ENCODE measurements at regions not wholly inside any gene's neighbourhood (a gene's known extent, or its start where the extent isn't known, plus 50 kb on each side); places are given as distances from the start of the nearest gene placed in this dataset.

DNA sequence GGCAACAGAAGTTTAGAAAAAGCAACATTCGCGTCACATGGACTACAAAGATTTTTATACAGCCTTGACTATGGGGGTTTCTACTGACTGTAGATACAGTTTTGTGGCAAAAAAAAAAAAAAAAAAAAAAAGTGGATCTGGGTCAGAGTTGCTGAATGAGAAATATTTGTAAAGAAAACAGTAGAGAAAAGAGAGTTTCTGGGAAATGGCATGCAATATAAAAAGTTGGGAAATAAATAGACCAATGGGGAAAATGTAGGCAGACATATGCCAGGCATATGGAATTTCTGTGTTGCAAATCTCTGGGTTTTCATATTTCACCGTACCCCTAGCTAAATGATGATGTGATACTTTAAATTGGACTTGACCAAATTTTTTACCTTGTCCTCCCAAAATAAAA, 315.3 kb downstream of the EFNB2 start:
- 97 to 99% methylated on average over 3 of the region's 3 CpGs for WGBS, 2 donors
- Histone ChIP-seq H3K4me1 (ENCODE audit: control insufficient read depth in 1 of 2, insufficient read depth in 2 of 2, low read length in 2 of 2) (no peaks in the 10 kb centered on the region), H3K36me3 (ENCODE audit: control insufficient read depth in 1 of 2, insufficient read depth in 2 of 2, low read length in 1 of 2) (no peaks in the 10 kb centered on the region), H3K9me3 (ENCODE audit: control insufficient read depth, low read length) (no peaks in the 10 kb centered on the region), H3K27ac (ENCODE audit: low read depth in 1 of 2, low read length in 2 of 2) (no peak overlapping the region), H3K4me3 (ENCODE audit: low read length in 2 of 2) (no peak overlapping the region), H3K27me3 (ENCODE audit: control insufficient read depth in 1 of 2, insufficient read depth in 2 of 2, low read length in 1 of 2) (no peaks in the 10 kb centered on the region)
- ATAC-seq (ENCODE audit: low FRiP score): no peak
- DNase-seq: no peak
- intact Hi-C loops (cut with DNase I): no loop called here

DNA sequence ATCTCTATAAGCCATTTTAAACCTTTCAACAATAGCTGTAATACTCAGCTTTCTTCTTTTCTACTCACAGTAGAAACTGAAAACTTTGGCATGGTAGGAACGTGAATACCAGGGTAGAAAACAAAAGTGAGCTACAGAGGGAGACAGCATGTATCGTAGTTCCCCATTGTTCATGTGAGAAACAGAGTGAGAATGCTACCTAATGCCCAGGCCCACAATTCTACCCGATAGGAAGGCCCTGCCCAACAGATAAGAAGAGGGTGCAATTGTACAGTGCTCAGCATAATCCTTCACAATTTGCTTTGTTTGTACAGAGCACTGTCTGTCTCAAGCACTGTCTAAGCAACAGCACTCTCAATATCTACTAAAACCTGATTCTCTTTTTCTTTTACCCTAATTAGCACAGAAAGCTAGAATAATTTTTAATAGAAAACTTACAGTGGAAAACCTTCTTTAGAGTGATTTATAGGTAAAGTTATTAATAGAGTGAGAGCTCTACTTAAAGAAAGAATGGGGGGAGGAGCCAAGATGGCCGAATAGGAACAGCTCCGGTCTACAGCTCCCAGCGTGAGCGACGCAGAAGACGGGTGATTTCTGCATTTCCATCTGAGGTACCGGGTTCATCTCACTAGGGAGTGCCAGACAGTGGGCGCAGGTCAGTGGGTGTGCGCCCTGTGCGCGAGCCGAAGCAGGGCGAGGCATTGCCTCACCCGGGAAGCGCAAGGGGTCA, 322.3 kb downstream of the EFNB2 start:
- H3K9me3 ChIP-seq (ENCODE audit: control insufficient read depth, low read length): no peaks in the 10 kb centered on the region
- intact Hi-C loops (cut with DNase I): no loop called here
- H3K27ac ChIP-seq (ENCODE audit: low read depth in 1 of 2, low read length in 2 of 2): no peak overlapping the region
- no peak overlapping the region for H3K4me3 ChIP-seq (ENCODE audit: low read length in 2 of 2)
- 83 to 85% methylated on average over 13 to 18 of the region's 18 CpGs for WGBS, 2 donors
- DNase-seq (no peak), ATAC-seq (ENCODE audit: low FRiP score) (no peak)
- H3K27me3 ChIP-seq (ENCODE audit: control insufficient read depth in 1 of 2, insufficient read depth in 2 of 2, low read length in 1 of 2): no peaks in the 10 kb centered on the region
- H3K36me3 ChIP-seq (ENCODE audit: control insufficient read depth in 1 of 2, insufficient read depth in 2 of 2, low read length in 1 of 2): no peaks in the 10 kb centered on the region
- no peaks in the 10 kb centered on the region for H3K4me1 ChIP-seq (ENCODE audit: control insufficient read depth in 1 of 2, insufficient read depth in 2 of 2, low read length in 2 of 2)

DNA sequence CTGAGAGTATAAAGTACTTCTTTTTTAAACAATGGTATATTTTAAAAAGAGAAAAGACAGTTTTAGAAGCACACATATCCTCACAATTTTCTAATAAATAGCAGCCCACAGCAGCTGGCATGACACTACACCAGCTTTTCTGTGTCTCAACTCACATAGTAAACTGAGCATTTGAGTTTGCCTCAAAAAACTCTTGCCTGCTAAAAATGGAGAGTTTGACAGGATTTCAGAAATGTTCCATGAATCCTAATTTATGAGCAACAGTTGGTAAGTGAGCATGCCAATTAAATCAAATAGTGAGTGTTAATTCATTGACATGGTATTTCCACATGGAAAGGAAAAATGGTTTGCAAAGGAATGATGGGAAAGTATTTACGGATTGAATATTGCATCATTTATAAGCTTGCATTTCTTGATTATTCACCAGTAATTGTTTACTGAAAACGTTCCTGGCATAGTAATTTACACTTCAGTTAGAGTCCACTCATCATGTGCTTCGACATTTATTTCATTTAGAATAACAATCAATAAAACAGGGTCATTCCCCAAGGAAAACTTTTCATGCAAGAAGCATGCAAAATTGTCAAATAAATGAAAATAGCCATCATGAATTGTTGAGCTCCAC, 323.0 kb downstream of the EFNB2 start:
- H3K9me3 ChIP-seq (ENCODE audit: control insufficient read depth, low read length): no peaks in the 10 kb centered on the region
- no peak overlapping the region for H3K27ac ChIP-seq (ENCODE audit: low read depth in 1 of 2, low read length in 2 of 2)
- no peak for ATAC-seq (ENCODE audit: low FRiP score)
- intact Hi-C loops (cut with DNase I): no loop called here
- no peaks in the 10 kb centered on the region for H3K27me3 ChIP-seq (ENCODE audit: control insufficient read depth in 1 of 2, insufficient read depth in 2 of 2, low read length in 1 of 2)
- DNase-seq: no peak
- H3K4me3 ChIP-seq (ENCODE audit: low read length in 2 of 2): no peak overlapping the region
- no peaks in the 10 kb centered on the region for H3K36me3 ChIP-seq (ENCODE audit: control insufficient read depth in 1 of 2, insufficient read depth in 2 of 2, low read length in 1 of 2)
- WGBS, 2 donors: 48 to 50% methylated on average over 3 of the region's 3 CpGs
- no peaks in the 10 kb centered on the region for H3K4me1 ChIP-seq (ENCODE audit: control insufficient read depth in 1 of 2, insufficient read depth in 2 of 2, low read length in 2 of 2)

DNA sequence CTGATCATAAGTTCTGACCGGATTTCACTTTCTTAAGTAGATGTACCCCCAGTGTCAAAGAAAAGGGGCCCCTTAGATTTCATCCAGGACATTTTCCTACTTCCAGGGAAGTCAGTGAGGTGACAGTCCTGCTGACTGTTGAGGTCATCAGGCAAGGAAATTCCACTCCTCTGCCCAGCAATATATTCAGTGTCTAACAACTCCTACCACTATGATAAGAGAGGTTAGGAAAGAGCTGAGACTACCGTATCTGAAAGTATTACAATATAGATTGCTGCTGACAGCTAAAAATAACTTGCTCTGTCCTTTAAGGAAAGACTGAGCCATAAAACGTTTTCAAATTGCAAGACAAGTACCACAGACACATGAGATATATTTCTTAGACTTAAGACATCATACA, 325.1 kb downstream of the EFNB2 start:
- Histone ChIP-seq H3K4me1 (ENCODE audit: control insufficient read depth in 1 of 2, insufficient read depth in 2 of 2, low read length in 2 of 2) (no peaks in the 10 kb centered on the region), H3K9me3 (ENCODE audit: control insufficient read depth, low read length) (no peaks in the 10 kb centered on the region), H3K27ac (ENCODE audit: low read depth in 1 of 2, low read length in 2 of 2) (no peak overlapping the region), H3K27me3 (ENCODE audit: control insufficient read depth in 1 of 2, insufficient read depth in 2 of 2, low read length in 1 of 2) (no peaks in the 10 kb centered on the region), H3K36me3 (ENCODE audit: control insufficient read depth in 1 of 2, insufficient read depth in 2 of 2, low read length in 1 of 2) (no peaks in the 10 kb centered on the region), H3K4me3 (ENCODE audit: low read length in 2 of 2) (no peak overlapping the region)
- intact Hi-C loops (cut with DNase I): no loop called here
- DNase-seq (no peak), ATAC-seq (ENCODE audit: low FRiP score) (no peak)
- 63 to 67% methylated on average over 3 of the region's 3 CpGs for WGBS, 2 donors

DNA sequence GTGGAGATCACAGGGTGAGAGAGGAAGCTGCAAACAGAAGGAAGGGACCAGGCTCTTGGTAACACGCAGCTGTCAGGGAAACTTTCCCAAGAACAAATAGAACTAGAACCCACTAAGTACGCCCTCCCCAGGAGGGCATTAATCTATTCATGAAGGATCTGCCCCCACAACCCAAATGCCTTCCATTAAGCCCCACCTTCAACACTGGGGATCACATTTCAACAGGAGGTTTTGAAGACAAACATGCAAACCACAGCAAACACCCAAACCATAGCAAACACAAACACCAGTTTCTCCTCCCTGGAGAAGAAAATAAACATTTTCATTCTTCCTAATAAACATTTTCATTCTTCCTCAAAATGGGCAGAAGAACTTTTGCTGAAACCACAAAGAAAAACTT, 329.6 kb downstream of the EFNB2 start:
- intact Hi-C loops (cut with DNase I): no loop called here
- Histone ChIP-seq H3K27me3 (ENCODE audit: control insufficient read depth in 1 of 2, insufficient read depth in 2 of 2, low read length in 1 of 2) (no peaks in the 10 kb centered on the region), H3K36me3 (ENCODE audit: control insufficient read depth in 1 of 2, insufficient read depth in 2 of 2, low read length in 1 of 2) (no peaks in the 10 kb centered on the region), H3K9me3 (ENCODE audit: control insufficient read depth, low read length) (no peaks in the 10 kb centered on the region), H3K27ac (ENCODE audit: low read depth in 1 of 2, low read length in 2 of 2) (no peak overlapping the region), H3K4me1 (ENCODE audit: control insufficient read depth in 1 of 2, insufficient read depth in 2 of 2, low read length in 2 of 2) (no peaks in the 10 kb centered on the region), H3K4me3 (ENCODE audit: low read length in 2 of 2) (no peak overlapping the region)
- no peak for ATAC-seq (ENCODE audit: low FRiP score)
- DNase-seq: no peak
- WGBS, 2 donors: 82 to 84% methylated on average over 2 of the region's 2 CpGs

DNA sequence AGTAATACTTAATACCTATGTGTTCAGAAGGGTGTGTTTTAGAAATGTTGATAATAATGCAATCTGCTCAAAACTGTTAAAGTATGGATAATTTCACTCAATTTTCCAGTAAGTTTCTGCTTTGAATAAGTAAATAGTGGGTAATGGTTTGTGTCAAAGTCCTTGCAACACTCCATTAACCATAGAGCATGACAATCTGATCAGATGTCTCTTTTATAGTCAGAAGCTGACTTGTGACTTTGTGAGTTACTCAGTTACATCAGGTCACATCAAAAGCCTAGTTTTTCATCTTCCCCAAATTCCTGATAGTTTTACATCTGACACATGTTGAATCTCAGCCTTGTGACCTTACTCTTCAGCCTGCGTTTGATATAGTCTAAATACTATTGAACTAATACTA, 338.0 kb downstream of the EFNB2 start:
- Histone ChIP-seq H3K27me3 (ENCODE audit: control insufficient read depth in 1 of 2, insufficient read depth in 2 of 2, low read length in 1 of 2) (no peaks in the 10 kb centered on the region), H3K27ac (ENCODE audit: low read depth in 1 of 2, low read length in 2 of 2) (no peak overlapping the region), H3K4me1 (ENCODE audit: control insufficient read depth in 1 of 2, insufficient read depth in 2 of 2, low read length in 2 of 2) (no peaks in the 10 kb centered on the region), H3K9me3 (ENCODE audit: control insufficient read depth, low read length) (no peaks in the 10 kb centered on the region), H3K36me3 (ENCODE audit: control insufficient read depth in 1 of 2, insufficient read depth in 2 of 2, low read length in 1 of 2) (no peaks in the 10 kb centered on the region), H3K4me3 (ENCODE audit: low read length in 2 of 2) (no peak overlapping the region)
- DNase-seq: no peak
- intact Hi-C loops (cut with DNase I): no loop called here
- no peak for ATAC-seq (ENCODE audit: low FRiP score)
- 97 to 98% methylated on average over 1 of the region's 1 CpG for WGBS, 2 donors

DNA sequence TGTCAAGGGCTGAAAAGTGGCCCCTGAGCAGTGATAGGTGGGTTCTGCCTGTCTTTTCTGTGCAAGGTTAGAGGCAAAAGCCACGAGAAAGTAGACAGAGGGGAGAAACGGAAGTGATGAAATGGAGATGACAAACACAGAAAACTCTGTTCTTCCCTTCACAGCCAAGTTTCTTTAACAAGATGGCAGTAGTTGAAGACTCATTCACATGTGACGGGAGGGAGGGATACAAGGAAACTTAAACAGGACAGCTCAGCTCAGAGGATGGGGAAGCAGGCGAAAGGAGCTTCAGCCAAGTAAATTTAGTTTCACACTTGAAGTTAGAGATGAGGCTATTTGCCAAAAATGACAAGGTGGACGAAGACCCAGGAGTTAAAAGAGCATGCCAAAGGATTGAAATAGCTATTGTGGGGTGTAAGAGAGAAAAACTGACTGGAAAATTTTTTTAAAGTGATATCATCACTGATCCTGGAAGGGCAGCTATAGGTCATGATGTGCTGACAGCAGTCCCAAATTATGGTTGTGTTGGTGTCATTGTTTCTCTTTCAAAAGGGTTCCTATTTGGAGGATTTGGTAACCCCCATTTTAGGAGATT, 347.9 kb downstream of the EFNB2 start:
- no peak overlapping the region for H3K4me3 ChIP-seq (ENCODE audit: low read length in 2 of 2)
- H3K9me3 ChIP-seq (ENCODE audit: control insufficient read depth, low read length): peaks cover 2% of the 10 kb centered on the region
- H3K4me1 ChIP-seq (ENCODE audit: control insufficient read depth in 1 of 2, insufficient read depth in 2 of 2, low read length in 2 of 2): no peaks in the 10 kb centered on the region
- no peak for DNase-seq
- no peaks in the 10 kb centered on the region for H3K36me3 ChIP-seq (ENCODE audit: control insufficient read depth in 1 of 2, insufficient read depth in 2 of 2, low read length in 1 of 2)
- H3K27ac ChIP-seq (ENCODE audit: low read depth in 1 of 2, low read length in 2 of 2): no peak overlapping the region
- WGBS, 2 donors: 65 to 67% methylated on average over 5 of the region's 5 CpGs
- no peak for ATAC-seq (ENCODE audit: low FRiP score)
- H3K27me3 ChIP-seq (ENCODE audit: control insufficient read depth in 1 of 2, insufficient read depth in 2 of 2, low read length in 1 of 2): no peaks in the 10 kb centered on the region
- intact Hi-C loops (cut with DNase I): no loop called here

DNA sequence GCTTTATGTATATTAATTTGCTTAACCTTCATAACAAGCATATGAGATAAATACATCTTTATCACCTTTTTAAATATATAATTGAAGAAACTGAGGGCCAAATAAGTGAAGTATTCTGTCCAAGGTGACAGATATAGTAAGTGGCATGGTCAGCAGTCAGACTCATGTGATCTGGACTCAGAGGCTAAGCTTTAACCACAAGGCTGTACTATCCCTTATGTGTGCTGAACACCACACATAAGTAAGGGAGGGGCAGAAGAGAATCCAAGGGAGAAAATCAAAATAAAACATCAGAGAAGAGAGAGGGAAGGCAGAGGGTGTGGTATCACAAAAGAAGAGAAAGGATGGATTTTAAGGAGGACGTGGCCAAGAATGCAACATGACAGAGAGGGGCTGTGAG, 348.4 kb downstream of the EFNB2 start:
- no peak overlapping the region for H3K27ac ChIP-seq (ENCODE audit: low read depth in 1 of 2, low read length in 2 of 2)
- no peaks in the 10 kb centered on the region for H3K36me3 ChIP-seq (ENCODE audit: control insufficient read depth in 1 of 2, insufficient read depth in 2 of 2, low read length in 1 of 2)
- no peak for DNase-seq
- WGBS, 2 donors: 97 to 100% methylated on average over 1 of the region's 1 CpG
- no peak for ATAC-seq (ENCODE audit: low FRiP score)
- no peak overlapping the region for H3K4me3 ChIP-seq (ENCODE audit: low read length in 2 of 2)
- H3K4me1 ChIP-seq (ENCODE audit: control insufficient read depth in 1 of 2, insufficient read depth in 2 of 2, low read length in 2 of 2): no peaks in the 10 kb centered on the region
- intact Hi-C loops (cut with DNase I): no loop called here
- H3K27me3 ChIP-seq (ENCODE audit: control insufficient read depth in 1 of 2, insufficient read depth in 2 of 2, low read length in 1 of 2): no peaks in the 10 kb centered on the region
- peaks cover 2% of the 10 kb centered on the region for H3K9me3 ChIP-seq (ENCODE audit: control insufficient read depth, low read length)

All from aorta (tissue), 5 donors.